Stimulated activated CD4-positive, alpha-beta T cell treated with anti-CD3 and anti-CD28 coated beads, Interleukin-2, amount 100 ng/mL, for 48 hours (primary cell): ENCODE measurements at regions not wholly inside any gene's neighbourhood (a gene's known extent, or its start where the extent isn't known, plus 50 kb on each side); places are given as distances from the start of the nearest gene placed in this dataset.

ENCODE experiments used
- DNase-seq, 2 donors: peaks; one replicate each; pipeline ENCODE4 v3.0.0-alpha.2; 2020

DNA sequence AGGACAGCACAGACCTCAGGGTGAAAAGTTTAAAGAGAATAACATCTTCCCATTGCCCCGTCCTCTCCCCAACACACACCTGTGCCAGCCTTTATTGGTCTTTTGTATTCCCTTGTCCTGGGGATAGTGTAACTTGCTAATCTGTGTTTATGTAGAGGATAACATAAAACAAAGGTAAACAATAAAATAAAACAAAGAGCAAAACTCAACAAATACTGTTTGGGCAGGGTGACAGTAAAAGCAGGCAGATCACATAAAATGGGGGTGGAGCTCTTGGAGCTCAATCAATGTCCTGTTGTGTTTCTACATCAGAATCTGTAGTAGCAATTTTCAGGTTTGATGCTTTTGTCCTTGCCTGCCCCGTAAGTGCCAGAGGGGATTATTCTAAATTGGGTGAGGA, 1939.7 kb downstream of the TP53TG3F start:
- no peak for DNase-seq

GRCh38 chr16:35404273-35404672, 1944.9 kb downstream of the TP53TG3F start:
- no peak for DNase-seq

DNA sequence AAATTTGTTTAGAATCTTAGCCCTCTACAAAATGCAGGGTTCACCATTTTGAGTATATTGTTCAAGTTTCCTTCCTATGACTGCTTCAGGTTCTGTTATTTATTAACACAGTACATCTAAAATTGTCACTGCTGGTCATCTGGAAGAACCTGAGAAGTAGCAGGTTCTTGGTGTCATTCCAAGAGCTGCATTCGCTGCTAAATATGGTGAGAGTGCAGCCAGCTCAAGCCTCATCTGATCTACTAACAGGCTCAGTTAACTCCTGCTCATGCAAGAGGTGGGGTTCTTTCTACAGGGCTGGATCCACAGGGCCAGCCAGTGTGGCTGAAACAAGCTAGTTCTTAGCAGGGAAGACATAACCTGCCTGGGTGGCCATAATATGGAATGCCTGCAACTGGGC, 1946.1 kb downstream of the TP53TG3F start:
- no peak for DNase-seq

- no peak for DNase-seq
Measured at GRCh38 chr16:35409503-35409902, 1950.1 kb downstream of the TP53TG3F start.

DNA sequence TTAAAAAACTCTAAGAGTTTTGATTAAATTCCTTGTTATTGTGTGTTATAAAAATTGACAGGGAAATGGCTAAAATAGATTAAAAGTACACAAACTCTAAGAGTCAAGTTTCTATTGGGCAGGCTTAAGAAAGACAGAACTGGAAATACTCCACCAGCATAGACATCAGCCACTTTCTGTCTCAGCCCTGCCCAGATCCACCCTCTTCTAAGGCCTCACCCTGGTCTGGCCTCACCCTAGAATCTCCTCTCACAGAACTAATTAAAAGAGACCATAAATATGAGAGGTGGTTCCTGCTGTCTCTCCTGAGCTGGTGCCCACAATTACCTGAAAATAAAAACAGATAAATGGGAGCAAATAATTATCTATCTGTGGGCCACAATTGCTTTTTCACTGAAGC, 1951.0 kb downstream of the TP53TG3F start:
- no peak for DNase-seq

- no peak for DNase-seq
Measured at GRCh38 chr16:35411156-35411555, 1951.7 kb downstream of the TP53TG3F start.

DNA sequence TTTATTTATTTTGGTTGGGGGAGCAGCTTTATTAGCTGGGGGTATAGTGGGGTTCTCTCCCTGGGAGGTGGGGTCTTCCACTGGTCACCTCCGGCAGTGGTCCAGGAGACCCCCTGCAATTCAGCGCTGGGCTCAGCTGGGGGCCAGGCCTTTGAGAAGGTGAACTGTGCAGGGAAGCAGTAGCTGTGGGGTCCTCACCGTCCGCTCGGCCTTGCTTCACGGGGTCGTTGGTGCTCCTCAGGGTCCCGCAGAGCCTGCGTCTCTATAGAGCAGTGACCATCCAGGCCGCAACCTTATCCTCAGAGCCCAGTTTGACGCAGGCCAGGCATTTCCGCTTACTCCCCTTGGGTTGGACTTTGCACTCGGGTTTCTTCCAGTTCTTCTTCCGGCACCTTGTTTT, 1954.7 kb downstream of the TP53TG3F start:
- no peak for DNase-seq

DNA sequence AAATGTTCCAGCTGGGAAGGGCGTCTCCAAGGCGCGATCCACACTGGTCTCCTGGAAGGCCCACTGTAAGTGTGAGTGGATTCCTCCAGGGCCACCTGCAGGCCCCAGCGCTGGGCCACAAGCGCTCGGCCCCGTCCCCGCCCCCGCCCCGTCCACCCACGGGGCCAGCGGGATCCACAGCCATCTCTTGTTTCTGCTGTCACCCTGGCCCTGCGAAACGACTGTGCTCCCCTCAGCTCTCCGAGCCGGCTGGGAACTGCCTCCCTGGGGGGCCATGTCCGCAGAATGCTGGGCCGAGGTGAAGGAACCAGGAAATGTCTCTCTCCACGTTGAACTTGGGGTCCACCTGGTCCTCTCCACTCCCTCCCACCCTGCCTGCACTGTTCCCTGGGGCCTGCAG, 1955.2 kb downstream of the TP53TG3F start:
- no peak for DNase-seq

DNA sequence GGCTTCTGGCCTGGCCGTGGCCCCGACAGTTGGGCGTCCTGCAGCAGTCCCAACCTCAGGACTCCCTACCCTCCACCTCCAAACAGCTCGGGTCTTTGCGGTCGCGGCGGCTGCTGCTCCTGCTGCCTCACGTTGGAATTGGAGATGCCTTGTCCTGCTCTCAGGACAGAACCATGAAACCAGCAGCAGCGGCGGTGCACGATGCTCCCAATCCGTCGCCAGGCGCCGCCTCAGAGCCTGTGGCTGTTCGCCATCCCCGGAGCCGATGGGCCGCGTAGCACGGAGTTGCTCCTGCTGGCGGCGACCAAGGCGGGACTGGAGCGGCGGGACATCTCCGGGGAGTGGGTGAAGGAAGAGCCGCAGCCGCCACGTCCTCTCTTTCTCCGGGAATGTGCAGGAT, 1965.9 kb downstream of the TP53TG3F start:
- no peak for DNase-seq

DNA sequence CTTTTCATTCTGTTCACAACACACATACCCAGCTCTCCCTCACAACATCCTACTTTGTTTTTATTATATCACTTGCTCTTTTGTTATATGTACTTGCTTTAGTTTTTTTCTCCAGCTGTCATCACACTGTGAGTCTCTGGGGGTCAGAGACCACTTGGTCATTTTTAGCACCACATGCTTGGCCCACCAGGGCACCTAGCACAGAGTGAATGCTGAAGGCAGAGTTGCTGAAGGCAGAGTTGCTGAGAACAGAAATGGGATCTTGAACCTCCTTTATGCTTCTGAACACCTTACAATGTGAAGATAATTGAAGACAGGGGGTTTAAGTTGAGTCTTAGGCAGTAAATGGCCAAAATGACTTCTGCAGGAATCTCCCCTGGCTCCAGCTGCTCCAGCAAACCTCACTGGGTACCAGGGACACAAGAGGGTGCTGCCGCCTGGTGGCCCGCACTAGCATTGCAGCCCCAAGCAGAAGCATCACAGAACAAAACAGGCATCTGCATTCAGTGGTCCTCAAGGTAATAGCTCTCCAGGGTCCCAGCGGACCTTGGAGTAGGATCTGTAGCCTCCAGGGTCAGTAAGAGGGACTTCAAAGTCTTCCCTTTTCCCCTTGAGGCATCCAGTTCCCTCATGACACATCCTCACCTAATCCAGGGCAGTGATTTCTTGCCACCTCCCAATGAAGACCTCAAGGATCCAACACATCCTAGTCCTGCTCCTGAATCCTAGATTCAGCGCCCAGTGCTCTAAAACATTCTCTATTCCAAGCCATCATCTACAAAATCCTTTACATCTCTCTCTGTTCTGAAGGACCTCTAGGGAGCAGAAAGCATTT, 1972.6 kb downstream of the TP53TG3F start:
- peak in 1 of 2 donors; percentile 1 for DNase-seq

DNA sequence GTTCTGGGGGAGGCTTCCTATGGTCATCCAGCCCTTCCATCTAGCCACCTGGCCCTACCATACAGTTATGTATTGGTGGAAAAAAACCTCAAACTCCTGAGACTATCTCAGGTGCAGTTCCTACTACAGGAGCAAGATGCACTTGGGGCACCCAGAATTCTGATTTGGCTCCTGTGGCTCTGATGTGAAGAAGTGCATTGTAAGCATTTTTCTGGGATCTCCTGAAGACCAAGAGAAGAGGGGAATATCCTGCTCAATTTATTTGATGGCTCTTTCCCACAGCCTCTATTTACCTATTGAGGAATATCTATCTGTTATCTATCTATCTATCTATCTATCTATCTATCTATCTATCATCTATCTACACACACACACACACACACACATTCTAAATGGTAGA, 1981.5 kb downstream of the TP53TG3F start:
- no peak for DNase-seq

DNA sequence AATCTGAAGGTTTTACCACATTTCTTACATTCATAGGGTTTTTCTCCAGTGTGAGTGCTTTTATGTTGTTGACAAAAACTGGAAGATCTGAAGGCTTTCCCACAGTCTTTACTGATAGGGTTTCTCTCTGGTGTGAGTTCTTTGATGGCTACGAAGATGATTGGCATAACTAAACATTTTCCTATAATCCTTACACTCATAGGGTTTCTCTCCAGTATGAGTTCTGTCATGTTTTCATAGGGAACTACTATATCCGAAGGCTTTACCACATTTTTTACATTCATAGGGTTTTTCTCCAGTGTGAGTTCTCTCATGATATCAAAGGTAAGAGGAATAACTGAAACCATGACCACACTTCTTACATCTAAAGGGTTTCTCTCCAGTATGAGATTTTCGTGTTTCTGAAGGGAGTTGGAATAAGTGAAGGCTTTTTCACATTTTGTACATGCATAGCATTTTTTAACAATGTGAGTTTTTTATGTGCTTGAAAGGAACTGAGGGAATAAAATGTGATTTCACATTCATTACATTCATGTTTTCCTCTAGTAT, 1987.7 kb downstream of the TP53TG3F start:
- DNase-seq = no peak

DNA sequence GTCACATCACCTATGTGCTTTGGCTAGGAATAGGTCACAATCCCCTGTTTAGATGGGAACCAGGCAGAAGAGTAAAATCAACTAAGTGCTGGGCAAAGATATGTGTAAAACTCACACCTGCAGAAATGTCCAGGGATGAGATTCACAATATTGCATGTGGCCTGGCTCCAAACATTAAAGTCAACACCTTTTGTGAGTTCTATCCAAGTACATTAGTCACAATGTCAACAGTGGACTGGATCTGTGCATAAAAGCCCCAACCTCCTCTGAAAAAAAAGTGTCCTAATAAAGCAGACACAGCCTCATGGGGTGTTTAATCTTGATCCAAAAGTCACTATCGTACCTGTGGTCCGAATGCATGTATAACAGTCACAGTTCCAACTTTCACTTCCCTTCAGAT, 1990.3 kb downstream of the TP53TG3F start:
- DNase-seq = no peak

DNA sequence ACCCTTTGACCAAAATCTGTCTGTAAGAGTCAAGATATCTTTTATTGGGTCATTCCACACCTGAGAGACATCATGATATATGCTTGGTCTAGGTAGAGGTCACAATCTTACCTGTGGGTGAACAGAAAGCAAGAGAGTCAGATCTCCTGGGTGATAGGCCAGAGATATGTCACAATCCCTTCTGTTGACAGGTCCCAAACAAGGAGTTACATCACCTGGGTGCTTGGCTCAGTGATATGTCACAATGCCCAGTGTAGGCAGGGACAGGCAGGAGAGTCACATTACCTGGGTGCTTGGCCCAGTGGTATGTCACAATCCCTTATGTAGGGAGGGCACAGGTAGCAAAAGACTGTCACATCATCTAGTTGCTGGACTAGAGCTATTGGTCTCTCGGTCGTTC, 1991.2 kb downstream of the TP53TG3F start:
- no peak for DNase-seq

GRCh38 chr16:35452471-35452870, 1993.1 kb downstream of the TP53TG3F start:
- DNase-seq = no peak

DNA sequence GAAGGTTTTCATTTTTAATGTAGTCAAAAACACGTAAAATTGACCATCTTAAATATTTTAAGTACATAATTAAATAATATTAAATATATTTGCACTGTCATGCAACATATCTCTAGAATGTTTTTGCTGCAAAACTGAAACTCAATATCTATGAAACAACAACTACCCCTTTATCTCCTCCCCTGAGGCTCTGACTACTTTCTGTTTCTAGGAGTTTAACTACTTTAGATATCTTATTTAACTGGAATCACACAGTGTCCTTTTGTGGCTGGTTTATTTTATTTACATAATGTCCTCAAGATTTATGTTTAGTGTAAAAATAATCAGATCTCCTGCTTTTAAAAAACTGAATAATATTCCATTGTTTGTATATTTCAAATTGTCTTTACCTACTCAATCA, 2003.9 kb downstream of the TP53TG3F start:
- no peak for DNase-seq

DNA sequence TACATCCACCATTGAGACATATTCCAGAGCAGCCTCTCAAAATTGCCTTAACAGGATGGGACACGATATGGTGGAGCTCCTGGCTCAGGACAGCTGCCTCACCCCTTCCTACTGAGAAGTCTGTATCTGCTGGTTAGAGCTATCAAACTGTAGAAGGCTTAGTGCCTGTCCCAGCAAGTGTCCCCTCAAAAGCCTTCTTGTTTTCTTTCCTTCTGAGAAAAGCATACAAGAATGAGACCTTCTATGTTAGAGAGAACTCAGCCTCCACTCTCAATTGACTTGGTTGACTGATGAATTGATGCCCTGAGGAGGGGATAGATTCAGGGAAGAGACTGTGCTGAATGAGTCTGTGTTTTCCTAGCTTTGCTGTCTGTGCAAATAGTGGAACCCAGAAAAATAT, 2020.9 kb downstream of the TP53TG3F start:
- no peak for DNase-seq

DNA sequence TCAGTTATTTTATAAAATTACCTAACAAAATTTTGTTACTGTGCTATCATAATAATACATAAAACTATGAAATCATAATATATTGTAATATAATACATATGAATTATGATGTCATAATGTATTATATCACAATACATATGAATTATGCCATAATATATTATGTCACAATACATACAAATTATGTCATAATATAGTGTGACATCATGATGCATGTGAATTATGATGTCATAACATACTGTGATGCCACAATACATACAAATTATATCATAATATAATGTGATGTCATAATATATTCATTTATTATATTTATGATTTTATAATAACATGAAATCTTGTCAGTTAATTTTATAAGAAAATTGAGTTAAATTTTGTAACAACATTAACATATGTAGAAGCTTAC, 2021.6 kb downstream of the TP53TG3F start:
- no peak for DNase-seq

GRCh38 chr16:35485915-35486314, 2026.5 kb downstream of the TP53TG3F start:
- no peak for DNase-seq

DNA sequence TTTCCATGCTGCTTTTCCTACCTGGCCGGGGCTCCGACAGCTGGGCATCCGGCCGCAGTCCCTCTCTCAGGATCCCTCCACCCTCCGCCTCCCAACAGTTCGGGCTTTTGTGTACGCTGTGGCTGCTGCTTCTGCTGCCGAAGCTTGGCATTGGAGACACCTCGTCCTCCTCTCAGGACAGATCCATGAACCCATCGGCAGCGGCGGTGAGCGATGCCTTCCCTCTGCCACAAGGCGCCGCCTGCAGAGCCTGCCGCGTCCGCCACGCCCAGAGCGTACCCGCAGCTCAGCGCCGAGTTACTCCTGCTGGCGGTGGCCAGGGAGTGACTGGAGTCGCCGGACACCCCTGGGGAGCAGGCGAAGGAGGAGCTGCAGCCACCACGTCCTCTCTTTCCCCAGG, 2032.8 kb downstream of the TP53TG3F start:
- no peak for DNase-seq

DNA sequence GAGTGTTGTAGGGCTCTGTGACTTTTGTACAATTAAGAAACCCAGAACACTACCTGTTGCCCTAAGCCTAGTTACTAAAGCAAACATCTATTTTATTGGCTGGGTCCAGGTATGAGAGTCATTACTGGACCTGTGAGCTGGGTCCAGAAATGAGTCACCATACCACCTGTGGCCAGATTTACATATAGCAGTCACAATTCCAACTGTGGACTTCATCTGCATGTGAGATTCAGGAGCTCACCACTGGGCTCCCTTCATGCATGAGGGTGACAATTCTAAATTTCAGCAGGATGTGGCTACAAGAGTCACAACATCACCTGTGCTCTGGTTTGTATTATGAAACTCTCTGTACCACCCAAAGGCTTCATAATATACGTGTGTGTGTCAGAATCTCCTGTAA, 2038.0 kb downstream of the TP53TG3F start:
- DNase-seq = no peak

- DNase-seq = no peak
Measured at GRCh38 chr16:35506018-35506897, 2046.8 kb downstream of the TP53TG3F start.

DNA sequence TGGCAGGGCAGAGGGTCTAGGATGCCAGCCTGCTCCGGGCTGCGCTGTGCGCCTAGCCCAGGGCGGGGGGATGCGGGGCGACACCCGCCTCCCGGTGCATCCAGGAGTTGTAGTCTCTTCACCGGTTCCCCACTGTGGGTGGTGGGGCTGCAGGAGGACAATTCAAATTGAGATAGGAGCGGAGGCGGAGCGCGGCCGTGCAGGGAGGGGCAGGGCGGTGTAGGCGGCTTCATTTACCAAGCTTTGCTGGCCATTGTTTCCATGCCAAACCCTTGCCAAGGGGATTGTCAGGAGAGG, 2047.4 kb downstream of the TP53TG3F start:
- DNase-seq = no peak

DNA sequence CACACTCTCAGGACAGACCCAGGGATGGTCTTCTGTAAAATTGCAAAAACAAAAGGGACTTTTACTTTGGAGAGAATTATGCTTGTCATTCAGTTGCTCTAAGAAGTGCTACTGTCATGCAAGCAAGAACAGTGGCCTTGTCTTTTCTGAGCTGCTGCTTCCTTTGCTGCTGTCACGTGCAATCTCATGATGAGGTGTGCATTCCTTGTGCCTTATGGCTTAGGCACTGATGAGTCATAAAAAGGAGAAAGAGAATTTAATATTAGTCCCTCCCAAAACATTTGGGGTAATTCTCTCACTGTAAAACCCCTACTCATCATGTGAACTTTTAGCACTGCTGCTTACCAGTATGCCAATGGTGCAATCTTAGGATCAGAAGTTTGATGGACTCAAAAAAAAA, 2051.3 kb downstream of the TP53TG3F start:
- no peak for DNase-seq
